GM23248 (cell line): ENCODE measurements at regions not wholly inside any gene's neighbourhood (a gene's known extent, or its start where the extent isn't known, plus 50 kb on each side); places are given as distances from the start of the nearest gene placed in this dataset.

Experiments
- EZH2 ChIP-seq: fragments of 200-600 bp; sonication (generic); IDR thresholded peaks from 2 replicates; pipeline ENCODE4 v1.6.1; 2018; ENCODE audit warnings: antibody characterized with exemption, mild to moderate bottlenecking; ENCODE audit not compliant: insufficient read depth, poor library complexity, severe bottlenecking
- EZH2phosphoT487 ChIP-seq: fragments of 200-600 bp; sonication (generic); IDR thresholded peaks from 2 replicates; pipeline ENCODE4 v1.6.1; 2018; ENCODE audit warnings: antibody characterized with exemption, moderate library complexity, mild to moderate bottlenecking, low read depth; ENCODE audit not compliant: insufficient read depth

DNA sequence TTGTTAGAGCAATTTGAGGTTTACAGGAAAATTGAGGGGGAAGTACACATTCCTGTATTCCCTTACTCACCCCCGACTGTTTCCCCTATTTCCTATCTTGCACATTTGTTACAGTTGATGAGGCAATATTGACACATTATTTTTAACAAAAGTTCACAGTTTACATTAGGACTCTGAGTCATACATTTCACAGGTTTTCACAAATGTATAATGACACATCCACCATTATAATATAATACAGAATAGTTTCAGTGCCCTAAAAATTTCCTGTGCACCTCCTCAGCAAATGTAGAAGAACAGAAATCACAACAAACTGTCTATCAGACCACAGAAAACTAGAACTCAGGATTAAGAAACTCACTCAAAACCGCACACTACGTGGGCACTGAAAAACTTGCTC, 160.6 kb upstream of the RMP24 start:
- TF ChIP-seq EZH2phosphoT487: no peak
- no peak for TF ChIP-seq EZH2
